Thyroid gland (tissue), 4 donors: ENCODE measurements at regions not wholly inside any gene's neighbourhood (a gene's known extent, or its start where the extent isn't known, plus 50 kb on each side); places are given as distances from the start of the nearest gene placed in this dataset.
"Not testable (repeated sequence)": the region's sequence is repeated elsewhere in the genome, so short reads cannot be mapped to it uniquely, and the experiment has no call there.

Source experiments
- DNase-seq, 2 donors: peaks; one replicate each; pipeline ENCODE4 v3.0.0-alpha.2; 2019
- H3K27ac ChIP-seq, 3 donors: fragments of 200-600 bp; sonication (generic); 1 replicate in 2 of 3; 2 replicates in 1 of 3; pipeline ENCODE4 v1.5.1; 2016 to 2019; ENCODE audit warnings: mild to moderate bottlenecking in 1 of 3, moderate library complexity in 1 of 3
- H3K27me3 ChIP-seq: fragments of 200-600 bp; sonication (generic); one replicate; pipeline ENCODE4 v1.5.1; 2019
- H3K36me3 ChIP-seq, 2 donors: fragments of 200-600 bp; sonication (generic); one replicate each; pipeline ENCODE4 v1.5.1; 2016 to 2019
- H3K4me1 ChIP-seq, 2 donors: fragments of 200-600 bp; sonication (generic); one replicate each; pipeline ENCODE4 v1.5.1; 2017 to 2019
- H3K4me3 ChIP-seq, 3 donors: fragments of 200-600 bp; sonication (generic); replicated peaks in 1 of 3; 1 replicate in 2 of 3; 2 replicates in 1 of 3; pipeline ENCODE4 v1.5.1; 2016; ENCODE audit warnings: mild to moderate bottlenecking in 1 of 3
- H3K9me3 ChIP-seq: fragments of 200-600 bp; sonication (generic); one replicate; pipeline ENCODE4 v1.5.1; 2017
- POLR2A ChIP-seq, 2 donors: fragments of 450-650 bp; IDR thresholded peaks; one replicate each; pipeline ENCODE4 v1.6.1; 2017; ENCODE audit warnings: antibody characterized with exemption in 2 of 2, mild to moderate bottlenecking in 2 of 2, moderate library complexity in 1 of 2
- WGBS, 2 donors: methylation state at CpG; one replicate each; pipeline ENCODE4 v1.1.5; 2017; 5-methylcytosine and 5-hydroxymethylcytosine counted together
- intact Hi-C: fragments of 100-400 bp; cut with DNase I; formaldehyde crosslinking; loops from one replicate; pipeline ENCODE4 v1.15.1; 2023
- TF ChIP-seq, protein P1 (sequence below), 6 experiments: fragments of 200-600 bp in 3 of 6; fragments of 450-650 bp in 3 of 6; sonication (generic) in 3 of 6; IDR thresholded peaks; one replicate each; pipeline ENCODE4 v1.5.1; 2016 to 2019; ENCODE audit warnings: antibody characterized with exemption in 6 of 6, mild to moderate bottlenecking in 2 of 6, inconsistent platforms in 1 of 6, moderate library complexity in 1 of 6

GRCh38 chr11:89583580-89583979 lies 92.4 kb upstream of the NOX4 start:
- intact Hi-C loops, result no loop called here
- Histone ChIP-seq H3K9me3 (no peaks in the 10 kb centered on the region), H3K27ac (no peak overlapping the region), H3K27me3 (no peaks in the 10 kb centered on the region), H3K4me1 (no peaks in the 10 kb centered on the region), H3K4me3 (no peak overlapping the region), H3K36me3 (no peaks in the 10 kb centered on the region)
- DNase-seq, result no peak
- TF ChIP-seq, protein P1, sequence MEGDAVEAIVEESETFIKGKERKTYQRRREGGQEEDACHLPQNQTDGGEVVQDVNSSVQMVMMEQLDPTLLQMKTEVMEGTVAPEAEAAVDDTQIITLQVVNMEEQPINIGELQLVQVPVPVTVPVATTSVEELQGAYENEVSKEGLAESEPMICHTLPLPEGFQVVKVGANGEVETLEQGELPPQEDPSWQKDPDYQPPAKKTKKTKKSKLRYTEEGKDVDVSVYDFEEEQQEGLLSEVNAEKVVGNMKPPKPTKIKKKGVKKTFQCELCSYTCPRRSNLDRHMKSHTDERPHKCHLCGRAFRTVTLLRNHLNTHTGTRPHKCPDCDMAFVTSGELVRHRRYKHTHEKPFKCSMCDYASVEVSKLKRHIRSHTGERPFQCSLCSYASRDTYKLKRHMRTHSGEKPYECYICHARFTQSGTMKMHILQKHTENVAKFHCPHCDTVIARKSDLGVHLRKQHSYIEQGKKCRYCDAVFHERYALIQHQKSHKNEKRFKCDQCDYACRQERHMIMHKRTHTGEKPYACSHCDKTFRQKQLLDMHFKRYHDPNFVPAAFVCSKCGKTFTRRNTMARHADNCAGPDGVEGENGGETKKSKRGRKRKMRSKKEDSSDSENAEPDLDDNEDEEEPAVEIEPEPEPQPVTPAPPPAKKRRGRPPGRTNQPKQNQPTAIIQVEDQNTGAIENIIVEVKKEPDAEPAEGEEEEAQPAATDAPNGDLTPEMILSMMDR (IDR thresholded peaks at IDR 0.05), result no peak
- no peak for TF ChIP-seq POLR2A (IDR thresholded peaks at IDR 0.05)
- whole genome bisulfite sequencing, 2 donors, result 65 to 70% methylated on average over 2 of the region's 2 CpGs

- WGBS, 2 donors, result 89 to 97% methylated on average over 3 of the region's 3 CpGs
- H3K9me3 ChIP-seq, H3K27ac ChIP-seq, intact Hi-C loops, DNase-seq, H3K27me3 ChIP-seq, H3K4me1 ChIP-seq, H3K4me3 ChIP-seq, H3K36me3 ChIP-seq: not testable (repeated sequence)
These were observed 93.9 kb upstream of the NOX4 start for GRCh38 chr11:89585046-89585445.

GRCh38 chr11:89585471-89585870 lies 94.3 kb upstream of the NOX4 start:
- DNase-seq, H3K27ac ChIP-seq, H3K36me3 ChIP-seq, H3K9me3 ChIP-seq, H3K4me3 ChIP-seq, intact Hi-C loops, H3K27me3 ChIP-seq, H3K4me1 ChIP-seq: not testable (repeated sequence)
- 76 to 80% methylated on average over 2 of the region's 2 CpGs for WGBS, 2 donors

- H3K27me3 ChIP-seq, H3K36me3 ChIP-seq, DNase-seq, H3K4me3 ChIP-seq, intact Hi-C loops, H3K27ac ChIP-seq, H3K4me1 ChIP-seq, H3K9me3 ChIP-seq: not testable (repeated sequence)
- 90 to 96% methylated on average over 6 of the region's 6 CpGs for WGBS, 2 donors
These were observed 98.2 kb upstream of the NOX4 start for GRCh38 chr11:89589413-89589812.

DNA sequence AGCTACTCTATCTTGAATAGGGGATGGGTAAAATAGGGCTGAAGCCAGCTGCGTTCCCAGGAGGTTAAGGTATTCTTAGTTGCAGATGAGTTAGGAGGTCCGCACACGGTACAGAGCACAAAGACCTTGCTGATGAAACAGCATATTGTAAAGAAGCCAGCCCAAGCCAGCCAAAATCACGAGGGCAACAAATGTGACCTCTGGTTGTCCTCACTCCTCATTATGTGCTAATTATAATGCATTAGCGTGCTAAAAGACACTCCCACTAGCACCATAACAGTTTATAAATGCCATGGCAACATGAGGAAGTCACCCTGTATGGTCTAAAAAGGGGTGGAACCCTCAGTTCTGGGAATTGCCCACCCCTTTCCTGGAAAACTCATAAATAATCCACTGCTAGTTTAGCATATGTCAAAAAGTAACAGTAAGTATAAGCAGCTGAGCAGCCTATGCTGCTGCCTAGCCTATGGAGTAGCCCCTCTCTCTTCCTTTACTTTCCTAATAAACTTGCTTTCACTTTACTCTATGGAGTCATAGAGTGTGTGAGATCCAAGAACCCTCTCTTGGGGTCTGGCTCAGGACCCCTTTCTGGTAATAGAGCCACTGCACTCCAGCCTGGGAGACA lies 98.9 kb upstream of the NOX4 start:
- not testable (repeated sequence) for H3K27ac ChIP-seq
- 66 to 87% methylated on average over 5 of the region's 5 CpGs for WGBS, 2 donors

DNA sequence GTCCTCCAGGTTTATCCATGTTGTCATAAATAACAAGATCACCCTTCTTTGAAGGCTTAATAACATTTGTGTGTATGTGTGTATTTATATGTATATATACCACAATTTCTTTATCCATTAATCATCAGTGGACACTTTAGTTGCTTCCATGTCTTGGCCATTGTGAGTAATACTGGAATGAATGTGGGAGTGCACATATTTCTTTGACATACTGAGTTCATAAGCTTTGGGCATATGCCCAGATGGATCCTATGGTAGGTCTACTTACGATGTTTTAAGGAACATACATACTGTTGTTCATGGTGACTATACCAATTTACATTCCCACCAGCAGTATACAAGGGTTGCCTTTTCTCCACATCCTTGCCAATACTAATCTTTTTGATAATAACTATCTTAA lies 108.8 kb upstream of the TRIM77 start:
- H3K27me3 ChIP-seq, H3K9me3 ChIP-seq, intact Hi-C loops, H3K36me3 ChIP-seq, H3K4me3 ChIP-seq, DNase-seq, H3K4me1 ChIP-seq, H3K27ac ChIP-seq: not testable (repeated sequence)
- 95% methylated on average over 1 of the region's 1 CpG for WGBS, 2 donors

More for the DNA sequence above, 98.9 kb upstream of the NOX4 start:
- DNase-seq, H3K9me3 ChIP-seq, H3K27me3 ChIP-seq, intact Hi-C loops, H3K4me1 ChIP-seq, H3K4me3 ChIP-seq, H3K36me3 ChIP-seq: not testable (repeated sequence)

DNA sequence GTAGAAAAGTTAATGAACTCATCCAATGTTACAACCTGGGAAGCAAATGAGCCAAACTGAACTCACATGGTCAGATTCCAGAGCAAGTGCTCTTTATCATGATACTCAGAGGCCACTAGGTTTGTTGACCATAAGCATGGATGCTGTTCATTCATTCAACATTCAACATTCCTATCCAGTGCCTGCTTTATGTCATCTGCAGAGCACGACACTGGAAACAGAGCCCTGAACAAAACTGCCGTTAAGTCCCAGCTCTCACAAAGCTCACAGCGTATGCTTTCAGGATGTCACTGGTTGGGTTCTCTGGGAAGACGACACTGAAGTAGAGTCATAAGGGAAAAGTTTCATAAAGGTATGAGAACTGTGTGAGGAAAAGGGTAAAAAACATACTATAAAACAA lies 105.8 kb upstream of the TRIM77 start:
- Histone ChIP-seq H3K4me3 (no peak overlapping the region), H3K4me1 (no peaks in the 10 kb centered on the region), H3K9me3 (no peaks in the 10 kb centered on the region), H3K27ac (no peak overlapping the region), H3K27me3 (no peaks in the 10 kb centered on the region), H3K36me3 (no peaks in the 10 kb centered on the region)
- DNase-seq, result no peak
- TF ChIP-seq, protein P1 (IDR thresholded peaks at IDR 0.05), result no peak
- TF ChIP-seq POLR2A (IDR thresholded peaks at IDR 0.05), result no peak
- 86 to 92% methylated on average over 4 of the region's 4 CpGs for WGBS, 2 donors
- intact Hi-C loops, result no loop called here

GRCh38 chr11:89606845-89607244 lies 103.3 kb upstream of the TRIM77 start:
- H3K4me1 ChIP-seq, DNase-seq, intact Hi-C loops, H3K4me3 ChIP-seq, H3K27me3 ChIP-seq, H3K9me3 ChIP-seq, H3K27ac ChIP-seq, H3K36me3 ChIP-seq: not testable (repeated sequence)
- 81 to 82% methylated on average over 2 of the region's 2 CpGs for WGBS, 2 donors

DNA sequence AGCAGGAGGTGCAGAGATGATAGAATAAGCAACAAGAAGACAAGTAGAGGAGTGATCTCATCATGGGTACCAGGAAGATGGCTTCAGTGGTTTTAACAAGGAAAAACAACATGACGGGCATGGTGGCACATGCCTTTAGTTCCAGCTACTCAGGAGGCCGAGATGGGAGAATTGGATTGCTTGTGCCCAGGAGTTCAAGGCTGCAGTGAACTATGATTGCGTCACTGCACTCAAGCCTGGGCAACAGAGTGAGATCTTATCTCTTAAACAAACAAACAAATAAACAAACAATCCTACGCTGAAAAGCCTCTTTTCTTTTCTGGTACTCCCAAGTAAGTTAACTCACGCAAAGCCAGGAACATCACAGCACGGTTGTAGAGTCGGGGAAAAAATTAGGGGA lies 102.6 kb upstream of the TRIM77 start:
- H3K4me1 ChIP-seq, intact Hi-C loops, H3K27ac ChIP-seq, H3K27me3 ChIP-seq, H3K9me3 ChIP-seq, DNase-seq, H3K36me3 ChIP-seq, H3K4me3 ChIP-seq: not testable (repeated sequence)
- 65% methylated on average over 7 of the region's 7 CpGs for WGBS, 2 donors
